NCI-H2107 (cell line): ENCODE measurements at regions not wholly inside any gene's neighbourhood (a gene's known extent, or its start where the extent isn't known, plus 50 kb on each side); places are given as distances from the start of the nearest gene placed in this dataset.
"Not testable (repeated sequence)": the region's sequence is repeated elsewhere in the genome, so short reads cannot be mapped to it uniquely, and the experiment has no call there.

Experiments
- DNase-seq: peaks from one replicate; lab custom pipeline; 2025; lab: John Stamatoyannopoulos, UW

DNA sequence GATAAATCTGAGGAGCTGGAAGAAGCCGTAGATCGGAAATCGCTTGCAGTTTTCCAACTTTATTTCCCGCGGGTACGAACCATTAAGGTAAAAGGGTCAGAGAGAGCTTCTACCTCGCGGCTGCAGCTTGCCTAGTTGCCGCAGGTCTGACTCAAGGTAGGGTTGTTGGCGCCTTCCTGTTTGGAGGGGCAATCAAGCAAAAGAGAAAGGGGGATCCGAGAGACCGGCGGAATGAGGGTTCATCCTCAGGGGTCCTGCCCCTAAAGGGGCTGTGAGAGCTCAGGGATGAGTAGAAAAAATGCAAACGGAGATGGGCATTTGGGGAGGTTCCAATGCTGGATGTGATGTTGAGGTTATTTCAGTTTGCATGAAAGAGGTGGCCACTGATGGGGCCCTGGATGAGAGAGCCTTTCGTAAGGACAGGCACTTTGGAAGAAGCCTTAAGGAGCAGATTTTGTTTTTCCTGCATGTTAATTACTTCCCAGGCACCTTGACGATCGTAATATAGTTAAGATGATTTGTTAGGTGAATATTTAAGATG lies 265.4 kb downstream of the CGGBP1 start:
- no peak for DNase-seq

DNA sequence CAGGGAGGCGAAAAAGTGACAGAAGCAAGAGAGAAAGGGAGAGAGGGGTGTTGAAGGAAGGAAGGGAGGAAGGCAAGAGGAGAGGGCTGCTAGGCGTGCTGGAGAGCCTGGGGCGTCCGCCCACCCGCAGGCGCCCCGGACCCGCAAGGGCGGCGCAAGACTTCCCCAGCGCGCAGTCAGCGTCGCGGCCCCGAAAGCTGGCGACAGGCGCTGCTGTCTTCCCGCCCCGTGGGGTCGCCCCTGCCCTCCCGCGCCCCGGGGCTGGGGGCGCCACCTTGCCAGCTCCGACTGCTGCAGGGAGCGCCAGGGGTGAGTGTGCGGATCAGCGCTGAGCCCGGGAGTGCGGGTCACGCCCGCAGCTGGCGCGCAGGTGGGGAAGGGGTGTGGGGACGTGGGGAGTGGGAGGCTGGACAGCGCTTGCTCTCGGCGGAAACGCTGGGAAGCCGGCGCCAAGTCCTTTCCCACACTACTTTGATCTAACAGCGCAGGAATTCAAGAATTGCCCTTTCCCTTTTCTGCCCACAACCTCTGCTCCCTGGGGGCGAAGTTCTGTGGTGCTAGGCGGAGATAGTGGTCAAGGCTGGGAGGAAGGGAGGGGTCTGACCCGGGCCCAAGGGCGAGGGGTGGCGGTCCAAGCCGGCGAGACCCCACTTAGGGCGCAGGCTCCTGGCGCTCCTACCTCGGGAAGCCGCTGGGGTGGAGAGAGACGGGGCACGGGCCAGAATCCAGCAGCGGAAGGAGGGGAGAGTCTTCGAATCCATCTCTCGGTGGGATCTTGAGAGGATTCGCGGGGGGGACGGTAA lies 266.1 kb downstream of the CGGBP1 start, which contains the start of gene HTR1F:
HTR1F (plus strand) TSS at position 173 of the 803 bp plus-strand sequence.
- no peak for DNase-seq

- DNase-seq: no peak
Observed at GRCh38 chr3:87792198-87792533, 266.6 kb downstream of the CGGBP1 start.

GRCh38 chr3:87791248-87792027 lies 267.4 kb downstream of the CGGBP1 start:
- DNase-seq: no peak

DNA sequence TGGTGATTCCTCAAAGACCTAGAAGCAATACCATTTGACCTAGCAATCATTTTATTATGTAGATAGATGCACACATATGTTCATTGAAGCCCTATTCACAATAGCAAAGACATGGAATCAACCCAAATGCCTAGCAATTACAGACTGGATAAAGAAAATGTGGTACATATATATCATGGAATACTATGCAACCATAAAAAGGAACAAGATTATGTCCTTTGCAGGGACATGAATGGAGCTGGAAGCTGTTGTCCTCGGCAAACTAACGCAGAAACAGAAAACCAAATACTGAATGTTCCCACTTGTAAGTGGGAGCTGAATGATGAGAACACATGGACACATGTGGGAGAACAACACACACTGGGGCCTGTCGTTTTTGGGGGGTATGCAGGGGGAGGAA lies 269.8 kb downstream of the CGGBP1 start:
- DNase-seq: not testable (repeated sequence)

DNA sequence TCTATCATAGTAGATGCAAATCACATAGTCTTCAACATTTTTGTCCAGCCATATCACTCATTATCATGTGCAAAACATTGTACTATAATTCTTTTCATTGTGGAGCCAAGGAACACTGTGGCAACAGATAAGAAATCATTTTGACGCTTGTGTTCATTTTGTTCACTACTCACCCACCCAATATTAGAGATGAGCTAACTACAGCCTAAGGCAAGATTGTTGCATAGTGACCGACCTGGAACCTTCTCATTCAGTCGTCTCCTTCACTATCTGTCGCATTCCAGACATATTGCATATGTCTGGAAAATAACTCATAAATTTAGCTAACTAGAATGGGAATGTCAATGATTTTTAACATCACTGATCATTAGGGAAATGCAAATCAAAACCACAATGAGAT lies 270.3 kb downstream of the CGGBP1 start:
- DNase-seq: no peak

DNA sequence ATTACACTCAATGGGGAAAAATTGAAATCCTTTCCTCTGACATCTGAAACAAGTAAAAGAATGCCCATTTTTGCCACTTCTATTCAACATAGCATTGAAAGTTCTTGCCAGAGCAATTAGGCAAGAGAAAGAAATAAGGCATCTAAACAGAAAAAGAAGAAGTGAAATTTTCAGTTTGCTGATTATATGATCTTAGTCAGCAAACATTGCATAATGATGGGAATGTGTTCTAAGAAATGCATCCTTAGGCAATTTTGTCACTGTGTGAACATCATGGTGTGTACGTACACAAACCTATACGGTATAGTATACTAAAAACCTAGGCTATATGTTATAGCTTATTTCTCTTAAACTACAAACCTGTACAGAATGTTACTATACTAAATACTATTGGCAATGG lies 278.0 kb downstream of the CGGBP1 start:
- no peak for DNase-seq

- no peak for DNase-seq
Observed at GRCh38 chr3:87778876-87779275, 279.9 kb downstream of the CGGBP1 start.

DNA sequence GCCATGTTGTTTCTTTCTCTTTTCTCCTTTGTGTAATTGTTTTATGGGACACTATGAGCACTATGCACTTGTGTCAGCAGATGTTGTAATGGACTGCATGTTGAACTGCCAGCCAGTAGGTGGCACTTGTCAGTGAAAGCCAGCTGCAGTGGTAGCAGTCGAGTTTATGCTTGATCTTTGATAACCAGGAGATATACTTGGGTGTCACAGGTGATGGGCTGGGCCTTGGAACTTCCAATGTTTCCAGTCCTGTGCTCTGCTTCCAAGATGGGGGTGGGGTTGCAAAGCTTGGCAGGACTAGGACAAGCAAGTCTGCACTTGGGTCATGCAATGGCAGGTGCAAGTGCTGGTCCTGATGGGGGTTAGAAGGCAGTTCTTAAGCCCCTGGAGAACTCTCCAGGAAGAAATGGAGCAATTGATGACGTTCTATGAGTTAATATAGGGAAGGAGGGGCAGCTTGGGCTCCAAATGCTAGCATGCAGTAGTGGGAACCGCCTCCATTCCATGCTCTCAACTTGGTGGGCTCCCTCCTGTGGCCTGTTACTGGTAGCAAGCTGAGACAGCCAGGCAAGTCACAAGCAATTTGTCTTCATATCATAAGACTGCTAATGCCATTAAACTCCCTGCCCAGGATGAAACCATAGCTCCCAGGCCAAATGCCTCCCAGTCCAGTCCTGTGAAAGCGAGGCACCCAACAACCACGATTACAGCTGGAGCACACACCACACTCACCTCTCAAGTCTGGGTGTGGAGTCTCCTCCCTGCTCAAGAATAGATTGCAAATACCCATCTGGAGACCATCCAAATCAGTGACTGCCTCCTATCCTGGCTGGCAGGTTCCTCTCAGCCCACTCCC lies 287.2 kb downstream of the CGGBP1 start:
- no peak for DNase-seq

DNA sequence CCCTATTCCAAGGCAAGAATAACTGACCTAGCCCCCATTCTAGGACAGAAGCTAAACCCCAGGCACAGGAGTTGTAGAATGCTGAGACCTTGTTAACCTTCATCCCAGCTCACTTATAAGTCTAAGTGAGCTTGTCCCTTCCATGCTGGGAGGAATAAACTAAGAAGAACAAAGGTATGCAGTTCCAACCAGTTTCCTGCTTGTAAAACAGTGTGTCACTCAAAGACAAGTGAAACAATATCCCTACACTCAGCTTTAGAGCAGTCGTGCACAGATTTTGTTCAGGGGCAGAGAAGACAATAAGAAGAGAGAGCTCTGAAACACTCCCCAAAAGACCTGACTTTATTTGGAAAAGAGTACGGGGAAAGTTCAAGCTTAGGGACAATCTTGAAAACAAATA lies 292.1 kb downstream of the CGGBP1 start:
- DNase-seq: no peak

- no peak for DNase-seq
Observed at GRCh38 chr3:87765256-87765655, 293.5 kb downstream of the CGGBP1 start.

- no peak for DNase-seq
Observed at GRCh38 chr3:87761795-87762194, 297.0 kb downstream of the CGGBP1 start.

DNA sequence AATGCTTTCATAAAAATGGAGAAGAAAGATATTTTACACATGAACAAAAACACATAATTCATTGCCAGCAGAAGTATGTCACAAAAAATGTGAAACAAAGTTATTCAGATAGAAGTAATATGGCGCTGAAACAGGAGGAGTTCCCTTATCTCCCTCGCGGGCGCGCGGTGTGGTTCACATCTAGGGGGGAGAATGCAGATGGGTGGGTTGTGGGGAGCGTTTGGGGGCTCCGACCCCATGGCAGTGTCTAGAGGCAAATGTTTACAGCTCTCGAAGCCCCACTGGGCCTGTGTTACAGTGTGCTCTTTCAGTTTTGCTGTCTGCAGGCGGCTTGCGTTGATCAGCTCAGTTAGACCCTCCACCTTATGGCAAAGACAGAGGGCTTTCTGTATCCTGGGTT lies 297.5 kb downstream of the CGGBP1 start:
- DNase-seq: no peak

- no peak for DNase-seq
Observed at GRCh38 chr3:87756616-87757015, 302.2 kb downstream of the CGGBP1 start.

DNA sequence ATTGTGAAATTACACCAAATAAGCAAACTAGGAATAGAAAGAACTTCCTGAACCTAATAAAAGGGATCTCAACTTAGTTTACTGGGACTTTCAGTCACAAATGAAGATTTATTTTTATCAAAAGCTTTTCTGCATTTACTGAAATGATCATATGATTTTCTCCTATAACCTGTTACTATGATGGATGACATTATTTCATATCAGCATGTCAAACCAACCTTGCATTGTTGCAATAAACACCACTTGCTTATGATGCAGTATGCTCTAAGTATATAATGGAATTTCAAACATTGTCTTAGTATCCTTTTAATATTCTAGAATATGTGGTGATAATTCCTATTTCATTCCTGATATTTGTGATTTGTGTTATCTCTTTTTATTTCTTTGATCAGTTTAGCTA lies 303.0 kb downstream of the CGGBP1 start:
- no peak for DNase-seq

DNA sequence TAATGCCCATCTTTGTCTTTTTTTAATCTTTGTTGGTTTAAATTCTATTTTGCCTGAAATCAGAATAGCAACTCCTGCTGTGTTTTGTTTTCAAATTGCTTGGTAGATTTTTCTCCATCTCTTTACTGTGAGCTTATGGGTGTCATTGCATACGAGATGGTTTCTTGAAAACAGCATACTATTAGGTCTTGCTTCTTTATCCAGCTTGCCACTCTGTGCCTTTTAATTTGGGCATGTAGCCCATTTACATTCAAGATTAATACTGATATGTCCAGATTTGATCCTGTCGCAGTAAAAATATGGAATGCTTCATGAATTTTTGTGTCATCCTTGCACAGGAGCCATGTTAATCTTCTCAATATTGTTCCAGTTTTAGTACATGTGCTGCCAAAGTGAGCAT lies 316.6 kb downstream of the CGGBP1 start:
- no peak for DNase-seq

- DNase-seq: not testable (repeated sequence)
Observed at GRCh38 chr3:87740894-87741293, 317.9 kb downstream of the CGGBP1 start.

GRCh38 chr3:87737817-87738216 lies 321.0 kb downstream of the CGGBP1 start:
- not testable (repeated sequence) for DNase-seq

DNA sequence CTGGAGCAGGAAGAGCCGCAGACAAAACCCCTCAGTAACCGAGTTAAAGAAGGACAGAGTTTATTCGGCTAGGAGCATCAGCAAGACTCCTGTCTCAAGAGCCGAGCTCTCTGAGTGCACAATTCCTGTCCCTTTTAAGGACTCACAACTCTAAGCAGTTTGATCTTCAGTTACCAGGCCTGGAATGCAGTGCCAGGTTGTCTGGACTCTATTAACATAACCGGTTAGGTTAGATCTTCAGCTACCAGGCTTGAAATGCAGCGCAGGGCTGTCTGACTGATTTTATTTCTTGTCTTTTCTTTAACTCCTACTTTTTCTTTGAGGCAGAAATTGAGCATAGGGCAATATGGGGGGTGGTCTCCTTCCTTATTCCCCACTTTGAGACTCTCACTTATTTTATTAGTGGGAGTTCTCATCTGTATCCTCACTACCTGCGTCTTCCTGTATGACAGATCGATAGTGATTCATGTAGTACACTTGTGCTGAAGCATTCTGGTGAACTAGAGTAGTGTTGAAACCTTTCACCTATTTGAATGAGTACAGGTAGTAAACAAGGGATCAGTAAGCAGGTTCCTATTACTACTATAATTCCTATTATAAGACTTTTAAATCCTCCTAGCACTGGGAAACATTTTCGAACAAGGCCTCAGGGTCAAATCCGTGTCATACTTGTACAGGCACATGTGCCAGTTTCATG lies 325.0 kb downstream of the CGGBP1 start:
- no peak for DNase-seq

DNA sequence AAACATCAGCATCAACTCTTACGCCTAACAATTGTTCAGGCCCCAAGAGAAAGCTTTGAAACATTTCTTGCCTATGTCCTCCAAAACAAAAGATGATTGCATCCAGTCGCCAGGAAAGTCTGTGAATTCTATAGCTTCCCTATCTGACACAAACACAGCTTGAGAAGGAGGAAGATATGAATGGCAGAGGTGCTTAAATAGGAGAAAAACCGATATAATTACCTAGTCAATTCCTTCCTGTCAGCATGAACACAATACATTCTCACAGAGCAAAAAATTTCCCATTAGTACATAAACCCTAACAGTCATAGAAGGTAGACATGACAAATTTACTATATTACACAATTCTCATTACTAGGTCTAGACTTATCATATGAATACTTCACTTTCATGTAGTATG lies 326.5 kb downstream of the CGGBP1 start:
- DNase-seq: no peak

DNA sequence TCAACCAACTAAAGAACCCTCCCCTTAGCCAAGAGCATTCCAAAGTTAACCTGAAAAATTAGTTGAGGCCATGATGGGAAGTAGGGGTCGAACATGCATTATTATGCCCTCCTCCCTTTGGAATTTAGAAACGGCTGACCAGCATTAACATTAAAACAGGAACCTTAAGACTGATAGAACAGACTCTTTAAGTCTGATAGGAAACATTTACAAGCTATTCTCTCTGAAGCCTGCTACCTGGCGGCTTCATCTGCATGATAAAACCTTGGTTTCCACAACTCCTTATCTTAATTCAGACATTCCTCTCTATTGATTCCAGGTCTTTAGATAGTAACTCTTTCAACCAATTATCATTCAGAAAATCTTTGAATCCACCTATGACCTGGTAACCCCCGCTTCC lies 331.0 kb downstream of the CGGBP1 start:
- DNase-seq: no peak

- no peak for DNase-seq
Observed at GRCh38 chr3:87719060-87719459, 339.7 kb downstream of the CGGBP1 start.
